Stimulated activated CD4-positive, alpha-beta T cell treated with anti-CD3 and anti-CD28 coated beads, TNF-alpha, amount 100 ng/mL, for 1 hour (primary cell): ENCODE measurements at regions not wholly inside any gene's neighbourhood (a gene's known extent, or its start where the extent isn't known, plus 50 kb on each side); places are given as distances from the start of the nearest gene placed in this dataset.
"Not testable (repeated sequence)": the region's sequence is repeated elsewhere in the genome, so short reads cannot be mapped to it uniquely, and the experiment has no call there.

Source experiments
- DNase-seq, 3 donors: peaks; one replicate each; pipeline ENCODE4 v3.0.0-alpha.2; 2020; ENCODE audit warnings: low read depth in 3 of 3, low spot score in 1 of 3

- no peak for DNase-seq
These were observed 69.8 kb upstream of the ADRA1D start for GRCh38 chr20:4318891-4319290.

- not testable (repeated sequence) for DNase-seq
These were observed 61.5 kb upstream of the ADRA1D start for GRCh38 chr20:4310616-4311015.

GRCh38 chr20:4306206-4306605 lies 57.1 kb upstream of the ADRA1D start:
- no peak for DNase-seq

- no peak for DNase-seq
These were observed 56.0 kb upstream of the ADRA1D start for GRCh38 chr20:4305091-4305490.

GRCh38 chr20:4304601-4305000 lies 55.5 kb upstream of the ADRA1D start:
- no peak for DNase-seq

- no peak for DNase-seq
These were observed 54.0 kb upstream of the ADRA1D start for GRCh38 chr20:4303136-4303535.

GRCh38 chr20:4300921-4301320 lies 51.8 kb upstream of the ADRA1D start:
- no peak for DNase-seq

- DNase-seq, result no peak
These were observed 51.3 kb upstream of the ADRA1D start for GRCh38 chr20:4300401-4300800.

GRCh38 chr20:4299773-4300172 lies 50.7 kb upstream of the ADRA1D start:
- no peak for DNase-seq

GRCh38 chr20:4299216-4299615 lies 50.1 kb upstream of the ADRA1D start:
- no peak for DNase-seq
